ENCODE measurements at regions not wholly inside any gene's neighbourhood (a gene's known extent, or its start where the extent isn't known, plus 50 kb on each side); places are given as distances from the start of the nearest gene placed in this dataset.

GRCh38 chr14:51317373-51317772, 77.3 kb downstream of the TMX1 start:
- no peak for TF ChIP-seq CTCF (IDR thresholded peaks at IDR 0.05)
- TF ChIP-seq EP300 (IDR thresholded peaks at IDR 0.05): no peak
- no peak for TF ChIP-seq POLR2AphosphoS5 (IDR thresholded peaks at IDR 0.05)
